RWPE2 (cell line): ENCODE measurements at regions not wholly inside any gene's neighbourhood (a gene's known extent, or its start where the extent isn't known, plus 50 kb on each side); places are given as distances from the start of the nearest gene placed in this dataset.

Experiments used
- ATAC-seq: fragments of 200-7000 bp; cut with Tn5 transposase; 3 replicates; pipeline ENCODE4 v1.9.1; 2021; ENCODE audit warnings: low read depth
- DNase-seq: peaks from one replicate; pipeline ENCODE4 v3.0.0-alpha.2; 2020; ENCODE audit warnings: low spot score
- H3K27ac ChIP-seq: fragments of 450-650 bp; 2 replicates; pipeline ENCODE4 v1.5.1; 2017; ENCODE audit warnings: mild to moderate bottlenecking; ENCODE audit not compliant: poor library complexity, severe bottlenecking
- H3K27me3 ChIP-seq: fragments of 250-450 bp; sonication (Bioruptor Pico); 2 replicates; pipeline ENCODE4 v1.5.1; 2021; ENCODE audit warnings: mild to moderate bottlenecking, moderate library complexity; ENCODE audit not compliant: insufficient read depth, poor library complexity, severe bottlenecking
- H3K36me3 ChIP-seq: fragments of 250-450 bp; sonication (Bioruptor Pico); 2 replicates; pipeline ENCODE4 v1.5.1; 2020; ENCODE audit warnings: low read depth, mild to moderate bottlenecking, moderate library complexity
- H3K4me1 ChIP-seq: fragments of 250-450 bp; sonication (Bioruptor Pico); 2 replicates; pipeline ENCODE4 v1.5.1; 2021; ENCODE audit warnings: mild to moderate bottlenecking, moderate library complexity; ENCODE audit not compliant: insufficient read depth, poor library complexity, severe bottlenecking
- H3K4me3 ChIP-seq: fragments of 250-450 bp; sonication (Bioruptor Pico); 2 replicates; pipeline ENCODE4 v1.5.1; 2021; ENCODE audit warnings: mild to moderate bottlenecking, moderate library complexity; ENCODE audit not compliant: severe bottlenecking
- H3K9me3 ChIP-seq: fragments of 250-450 bp; sonication (Bioruptor Pico); 2 replicates; pipeline ENCODE4 v1.5.1; 2021; ENCODE audit warnings: mild to moderate bottlenecking, moderate library complexity; ENCODE audit not compliant: severe bottlenecking
- TF ChIP-seq, protein P1 (sequence below): fragments of 450-650 bp; IDR thresholded peaks from one replicate; pipeline ENCODE4 v1.5.1; 2017; ENCODE audit warnings: mild to moderate bottlenecking, moderate library complexity; ENCODE audit not compliant: poor library complexity, severe bottlenecking

DNA sequence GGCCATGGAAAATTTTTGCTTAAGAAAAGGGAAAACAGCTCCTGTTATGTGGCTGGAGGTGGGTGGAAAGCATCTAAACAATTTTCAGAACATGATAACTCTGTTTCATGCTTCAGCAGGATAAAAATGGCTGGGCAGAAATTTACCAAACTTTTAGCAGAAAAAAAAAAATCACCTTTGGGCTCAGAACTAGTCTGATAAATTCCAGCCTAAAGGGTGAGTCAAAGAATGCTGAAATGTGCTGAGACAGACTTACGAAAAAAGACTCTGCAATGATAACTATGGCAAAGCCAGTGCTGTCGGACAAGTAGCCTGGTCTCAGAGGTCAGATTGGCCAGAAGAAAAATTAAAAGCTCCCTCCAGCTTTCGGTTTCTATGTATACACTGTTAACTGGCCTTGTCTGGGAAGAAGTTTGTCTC lies 123.6 kb downstream of the LRATD1 start:
- no peaks in the 10 kb centered on the region for H3K27me3 ChIP-seq
- TF ChIP-seq, protein P1, sequence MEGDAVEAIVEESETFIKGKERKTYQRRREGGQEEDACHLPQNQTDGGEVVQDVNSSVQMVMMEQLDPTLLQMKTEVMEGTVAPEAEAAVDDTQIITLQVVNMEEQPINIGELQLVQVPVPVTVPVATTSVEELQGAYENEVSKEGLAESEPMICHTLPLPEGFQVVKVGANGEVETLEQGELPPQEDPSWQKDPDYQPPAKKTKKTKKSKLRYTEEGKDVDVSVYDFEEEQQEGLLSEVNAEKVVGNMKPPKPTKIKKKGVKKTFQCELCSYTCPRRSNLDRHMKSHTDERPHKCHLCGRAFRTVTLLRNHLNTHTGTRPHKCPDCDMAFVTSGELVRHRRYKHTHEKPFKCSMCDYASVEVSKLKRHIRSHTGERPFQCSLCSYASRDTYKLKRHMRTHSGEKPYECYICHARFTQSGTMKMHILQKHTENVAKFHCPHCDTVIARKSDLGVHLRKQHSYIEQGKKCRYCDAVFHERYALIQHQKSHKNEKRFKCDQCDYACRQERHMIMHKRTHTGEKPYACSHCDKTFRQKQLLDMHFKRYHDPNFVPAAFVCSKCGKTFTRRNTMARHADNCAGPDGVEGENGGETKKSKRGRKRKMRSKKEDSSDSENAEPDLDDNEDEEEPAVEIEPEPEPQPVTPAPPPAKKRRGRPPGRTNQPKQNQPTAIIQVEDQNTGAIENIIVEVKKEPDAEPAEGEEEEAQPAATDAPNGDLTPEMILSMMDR, result no peak
- ATAC-seq (peak; percentile 37; the same call in 2 of the 3 replicates), DNase-seq (no peak)
- H3K9me3 ChIP-seq, result no peaks in the 10 kb centered on the region
- H3K4me1 ChIP-seq, result peaks cover 26% of the 10 kb centered on the region
- peak overlapping the region; percentile 85 for H3K27ac ChIP-seq
- H3K4me3 ChIP-seq, result no peak overlapping the region
- H3K36me3 ChIP-seq, result no peaks in the 10 kb centered on the region

GRCh38 chr2:14756981-14757657 lies 124.6 kb downstream of the LRATD1 start:
- TF ChIP-seq, protein P1, result no peak
- peak overlapping the region; percentile 85 for H3K27ac ChIP-seq
- no peaks in the 10 kb centered on the region for H3K36me3 ChIP-seq
- peaks cover 16% of the 10 kb centered on the region for H3K4me1 ChIP-seq
- H3K4me3 ChIP-seq, result no peak overlapping the region
- DNase-seq (peak; percentile 85), ATAC-seq (peak; percentile 98)
- H3K9me3 ChIP-seq, result no peaks in the 10 kb centered on the region
- no peaks in the 10 kb centered on the region for H3K27me3 ChIP-seq

GRCh38 chr2:14759082-14759481 lies 126.6 kb downstream of the LRATD1 start:
- Histone ChIP-seq H3K27me3 (no peaks in the 10 kb centered on the region), H3K4me3 (no peak overlapping the region), H3K9me3 (no peaks in the 10 kb centered on the region), H3K4me1 (peaks cover 12% of the 10 kb centered on the region), H3K27ac (no peak overlapping the region), H3K36me3 (no peaks in the 10 kb centered on the region)
- ATAC-seq, result no peak
- TF ChIP-seq, protein P1, result no peak
- DNase-seq, result no peak

DNA sequence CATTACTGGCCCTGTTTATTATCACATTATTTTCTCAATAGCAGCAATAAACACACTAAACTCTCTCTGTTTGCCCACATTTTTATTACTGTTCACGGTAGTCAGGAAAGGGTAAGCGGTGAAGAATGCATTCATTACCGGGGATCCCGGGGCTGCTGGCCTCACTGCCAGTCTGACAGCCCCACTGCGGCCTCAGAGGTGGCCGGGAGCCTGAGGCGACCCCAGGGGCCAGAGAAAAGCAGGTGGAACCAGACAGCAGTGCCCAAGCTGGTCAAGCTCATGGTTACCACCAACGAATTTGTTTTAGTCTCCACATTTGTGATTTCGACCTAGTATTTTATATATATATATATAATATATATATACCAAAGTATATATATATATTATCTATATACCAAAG lies 127.7 kb downstream of the LRATD1 start:
- Histone ChIP-seq H3K4me3 (no peak overlapping the region), H3K27me3 (no peaks in the 10 kb centered on the region), H3K4me1 (peaks cover 12% of the 10 kb centered on the region), H3K36me3 (no peaks in the 10 kb centered on the region), H3K27ac (no peak overlapping the region), H3K9me3 (no peaks in the 10 kb centered on the region)
- TF ChIP-seq, protein P1, result no peak
- DNase-seq (no peak), ATAC-seq (no peak)

- no peak overlapping the region for H3K4me3 ChIP-seq
- ATAC-seq, result no peak
- peaks cover 12% of the 10 kb centered on the region for H3K4me1 ChIP-seq
- H3K27me3 ChIP-seq, result no peaks in the 10 kb centered on the region
- no peaks in the 10 kb centered on the region for H3K36me3 ChIP-seq
- no peak for DNase-seq
- H3K27ac ChIP-seq, result no peak overlapping the region
- TF ChIP-seq, protein P1, result no peak
- no peaks in the 10 kb centered on the region for H3K9me3 ChIP-seq
Measured at GRCh38 chr2:14761118-14761517, 128.6 kb downstream of the LRATD1 start.
